SH-SY5Y (cell line): ENCODE measurements at regions not wholly inside any gene's neighbourhood (a gene's known extent, or its start where the extent isn't known, plus 50 kb on each side); places are given as distances from the start of the nearest gene placed in this dataset.

Experiments
- GATA2 ChIP-seq: IDR thresholded peaks from 2 replicates; pipeline ENCODE4 v1.6.1; 2011; ENCODE audit warnings: mild to moderate bottlenecking, low read depth, low read length
- GATA3 ChIP-seq: IDR thresholded peaks from 2 replicates; pipeline ENCODE4 v1.6.1; 2011; ENCODE audit warnings: low read depth, mild to moderate bottlenecking, low read length, moderate library complexity

DNA sequence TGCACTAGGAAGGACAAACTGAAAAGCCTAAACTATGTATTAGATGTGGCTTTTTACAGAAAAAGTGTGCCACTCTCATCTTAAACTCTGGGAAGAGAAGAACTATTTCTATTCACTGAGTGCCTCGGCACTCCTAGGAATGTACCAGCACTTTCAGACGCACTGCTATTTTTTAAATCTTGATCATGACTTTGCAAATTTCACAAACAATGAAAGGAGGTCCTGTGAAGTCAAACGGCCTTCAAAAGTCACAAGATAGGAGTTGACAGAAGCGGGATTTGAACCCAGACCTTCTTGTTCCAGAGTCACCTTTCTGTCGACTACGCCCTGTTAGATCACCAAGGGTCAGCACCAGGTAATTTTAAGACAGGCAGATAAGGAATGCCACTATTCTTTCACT is 365.4 kb downstream of the VRK1 start:
- no peak for TF ChIP-seq GATA2
- TF ChIP-seq GATA3: no peak
